ENCODE measurements at regions not wholly inside any gene's neighbourhood (a gene's known extent, or its start where the extent isn't known, plus 50 kb on each side); places are given as distances from the start of the nearest gene placed in this dataset.

- Histone ChIP-seq H3K4me3 (no peak overlapping the region), H3K9ac (no peak overlapping the region), H3K4me1 (no peaks in the 10 kb centered on the region), H3F3A (ENCODE audit: low read depth) (no peaks in the 10 kb centered on the region), H3K36me3 (no peaks in the 10 kb centered on the region), H3K27ac (no peak overlapping the region), H4K20me1 (ENCODE audit: low read depth) (no peaks in the 10 kb centered on the region), H2AFZ (replicated peaks) (no peak overlapping the region), H3K9me3 (ENCODE audit: low read depth) (no peaks in the 10 kb centered on the region), H3K4me2 (no peak overlapping the region), H3K27me3 (peaks cover 18% of the 10 kb centered on the region), H3K79me2 (ENCODE audit: low read depth) (no peaks in the 10 kb centered on the region)
- peaks cover 2% of the 10 kb centered on the region for H3K4me1 Mint-ChIP-seq
- H3K4me3 Mint-ChIP-seq = no peak overlapping the region
- peaks cover 28% of the 10 kb centered on the region for H3K9me3 Mint-ChIP-seq
- H3K27me3 Mint-ChIP-seq (ENCODE audit: insufficient read depth, low read depth) = peaks cover 6% of the 10 kb centered on the region
- H3K36me3 Mint-ChIP-seq = peaks cover 2% of the 10 kb centered on the region
- TF ChIP-seq EZH2 (IDR thresholded peaks at IDR 0.05) (no peak), EZH2phosphoT487 (IDR thresholded peaks at IDR 0.05) (no peak), CTCF (IDR thresholded peaks at IDR 0.05) (no peak)
- H3K27ac Mint-ChIP-seq = no peak overlapping the region
- DNase-seq (ENCODE audit: low spot score) = no peak
These were observed 101.6 kb upstream of the INSIG1 start for GRCh38 chr7:155195939-155196523.

GRCh38 chr7:155198196-155198892 lies 99.3 kb upstream of the INSIG1 start:
- no peak for TF ChIP-seq CTCF (IDR thresholded peaks at IDR 0.05)
- TF ChIP-seq EZH2 (IDR thresholded peaks at IDR 0.05) = no peak
- TF ChIP-seq EZH2phosphoT487 (IDR thresholded peaks at IDR 0.05) = no peak
- Histone ChIP-seq H3K79me2 (ENCODE audit: low read depth) (no peaks in the 10 kb centered on the region), H3K4me3 (no peak overlapping the region), H3K27ac (no peak overlapping the region), H4K20me1 (ENCODE audit: low read depth) (no peaks in the 10 kb centered on the region), H3K4me2 (no peak overlapping the region), H3K36me3 (no peaks in the 10 kb centered on the region), H3K9me3 (ENCODE audit: low read depth) (no peaks in the 10 kb centered on the region), H3F3A (ENCODE audit: low read depth) (no peaks in the 10 kb centered on the region), H3K27me3 (no peaks in the 10 kb centered on the region), H3K9ac (no peak overlapping the region), H3K4me1 (no peaks in the 10 kb centered on the region), H2AFZ (replicated peaks) (no peak overlapping the region)
- Mint-ChIP-seq H3K9me3 (peaks cover 27% of the 10 kb centered on the region), H3K27ac (no peak overlapping the region), H3K36me3 (peaks cover 3% of the 10 kb centered on the region), H3K4me1 (peaks cover 8% of the 10 kb centered on the region), H3K4me3 (no peak overlapping the region), H3K27me3 (ENCODE audit: insufficient read depth, low read depth) (peaks cover 10% of the 10 kb centered on the region)
- DNase-seq (ENCODE audit: low spot score) = no peak

- H3K79me2 ChIP-seq (ENCODE audit: low read depth) = no peaks in the 10 kb centered on the region
- no peak overlapping the region for H3K27ac Mint-ChIP-seq
- H3K4me3 Mint-ChIP-seq = no peak overlapping the region
These were observed 98.5 kb upstream of the INSIG1 start for GRCh38 chr7:155198901-155199845.

More at GRCh38 chr7:155198901-155199845, 98.5 kb upstream of the INSIG1 start:
- no peaks in the 10 kb centered on the region for H3K4me1 ChIP-seq
- Mint-ChIP-seq H3K4me1 (peaks cover 7% of the 10 kb centered on the region), H3K27me3 (ENCODE audit: insufficient read depth, low read depth) (peaks cover 9% of the 10 kb centered on the region), H3K9me3 (peaks cover 27% of the 10 kb centered on the region), H3K36me3 (peaks cover 3% of the 10 kb centered on the region)
- H4K20me1 ChIP-seq (ENCODE audit: low read depth) = no peaks in the 10 kb centered on the region
- H2AFZ ChIP-seq (replicated peaks) = no peak overlapping the region
- no peak overlapping the region for H3K9ac ChIP-seq
- no peaks in the 10 kb centered on the region for H3K27me3 ChIP-seq
- H3K4me2 ChIP-seq = no peak overlapping the region
- TF ChIP-seq CTCF (IDR thresholded peaks at IDR 0.05) (no peak), EZH2phosphoT487 (IDR thresholded peaks at IDR 0.05) (no peak), EZH2 (IDR thresholded peaks at IDR 0.05) (no peak)
- H3F3A ChIP-seq (ENCODE audit: low read depth) = no peaks in the 10 kb centered on the region
- no peaks in the 10 kb centered on the region for H3K36me3 ChIP-seq
- no peak overlapping the region for H3K27ac ChIP-seq
- H3K4me3 ChIP-seq = no peak overlapping the region
- no peak for DNase-seq (ENCODE audit: low spot score)
- H3K9me3 ChIP-seq (ENCODE audit: low read depth) = no peaks in the 10 kb centered on the region

Data from neural progenitor cell (in vitro differentiated cells).